Karpas-422 (cell line): ENCODE measurements at regions not wholly inside any gene's neighbourhood (a gene's known extent, or its start where the extent isn't known, plus 50 kb on each side); places are given as distances from the start of the nearest gene placed in this dataset.

Experiments used
- DNase-seq: peaks from one replicate; pipeline ENCODE4 v3.0.0-alpha.2; 2015
- H2AFZ ChIP-seq: fragments of 200-600 bp; sonication (generic); 2 replicates; pipeline ENCODE4 v1.6.1; 2014; ENCODE audit warnings: antibody characterized with exemption, low read length, mixed read lengths
- H3K27ac ChIP-seq: fragments of 200-600 bp; sonication (generic); 2 replicates; pipeline ENCODE4 v1.5.1; 2014; ENCODE audit warnings: mild to moderate bottlenecking, low read length, moderate library complexity
- H3K27me3 ChIP-seq: fragments of 200-600 bp; sonication (generic); 2 replicates; pipeline ENCODE4 v1.6.1; 2014; ENCODE audit warnings: low read length, mixed read lengths
- H3K36me3 ChIP-seq: fragments of 200-600 bp; sonication (generic); 2 replicates; pipeline ENCODE4 v1.6.1; 2014; ENCODE audit warnings: low read length, mixed read lengths; ENCODE audit not compliant: insufficient read depth
- H3K4me1 ChIP-seq: fragments of 200-600 bp; sonication (generic); 2 replicates; pipeline ENCODE4 v1.6.1; 2014; ENCODE audit warnings: mild to moderate bottlenecking, low read length, mixed read lengths
- H3K4me2 ChIP-seq: fragments of 200-600 bp; sonication (generic); 2 replicates; pipeline ENCODE4 v1.6.1; 2014; ENCODE audit warnings: low read length, low read depth, mild to moderate bottlenecking; ENCODE audit not compliant: poor library complexity, severe bottlenecking
- H3K4me3 ChIP-seq: fragments of 200-600 bp; sonication (generic); 2 replicates; pipeline ENCODE4 v1.5.1; 2014; ENCODE audit warnings: mild to moderate bottlenecking, antibody characterized with exemption, low read length, mixed read lengths
- H3K79me2 ChIP-seq: fragments of 200-600 bp; sonication (generic); 2 replicates; pipeline ENCODE4 v1.6.1; 2014; ENCODE audit warnings: mild to moderate bottlenecking, low read length, mixed read lengths
- H3K9ac ChIP-seq: fragments of 200-600 bp; sonication (generic); 2 replicates; pipeline ENCODE4 v1.6.0; 2014; ENCODE audit warnings: low read length
- H3K9me2 ChIP-seq: fragments of 200-600 bp; sonication (generic), shearing (Covaris generic); replicated peaks from 2 replicates; pipeline ENCODE4 v1.6.0; 2014; ENCODE audit warnings: mild to moderate bottlenecking, low read length, moderate library complexity; ENCODE audit not compliant: insufficient read depth
- H3K9me3 ChIP-seq: fragments of 300-700, 200-600 bp; sonication (generic); 2 replicates; pipeline ENCODE4 v1.6.1; 2014; ENCODE audit warnings: low read length, mixed read lengths
- H4K20me1 ChIP-seq: fragments of 200-600 bp; sonication (generic); 2 replicates; pipeline ENCODE4 v1.6.1; 2014; ENCODE audit warnings: mild to moderate bottlenecking, antibody characterized with exemption, low read length, low read depth; ENCODE audit not compliant: insufficient read depth

GRCh38 chrX:13938051-13938828, 91.5 kb downstream of the GEMIN8 start:
- DNase-seq = no peak
- no peak overlapping the region for H3K9ac ChIP-seq

DNA sequence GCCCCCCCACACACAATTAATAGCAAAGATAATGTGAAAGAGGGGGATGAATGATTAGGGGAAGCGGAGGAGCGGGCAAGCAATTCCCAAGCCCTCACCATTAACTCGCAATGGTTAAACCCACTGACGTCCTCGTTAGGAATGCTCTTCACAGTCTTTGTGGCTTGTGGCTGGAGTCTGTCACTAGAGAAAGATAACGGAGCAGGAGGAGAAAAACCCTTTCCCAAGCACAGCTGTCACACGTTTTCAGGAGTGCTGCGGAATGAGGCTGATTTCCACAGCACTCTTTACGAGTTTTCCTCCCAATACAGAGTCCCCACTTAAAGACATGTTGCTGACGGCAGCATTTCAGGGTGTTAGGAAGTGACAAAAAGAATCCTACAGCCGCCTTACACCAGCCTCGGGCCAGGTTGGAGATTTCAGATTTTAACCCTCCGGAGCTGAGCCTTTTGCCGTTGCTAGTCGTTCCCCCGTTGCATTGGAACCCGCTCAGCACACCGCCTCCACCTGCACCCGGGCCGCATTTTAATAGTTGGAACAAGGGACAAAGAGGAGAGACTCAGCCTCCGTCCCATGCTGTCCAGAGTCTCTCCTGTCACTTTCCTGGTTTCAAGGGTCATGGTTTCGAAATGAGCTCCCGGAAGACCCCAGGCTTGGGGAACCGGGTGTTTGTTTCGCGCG, 92.2 kb downstream of the GEMIN8 start:
- Histone ChIP-seq H3K9me2 (no peaks in the 10 kb centered on the region), H3K4me1 (no peaks in the 10 kb centered on the region), H3K9ac (no peak overlapping the region), H3K27ac (no peak overlapping the region), H4K20me1 (no peaks in the 10 kb centered on the region), H3K9me3 (no peaks in the 10 kb centered on the region), H3K79me2 (no peaks in the 10 kb centered on the region), H2AFZ (no peak overlapping the region), H3K4me2 (no peak overlapping the region), H3K36me3 (no peaks in the 10 kb centered on the region), H3K4me3 (no peak overlapping the region), H3K27me3 (no peaks in the 10 kb centered on the region)
- DNase-seq = no peak

More at GRCh38 chrX:13938051-13938828, 91.5 kb downstream of the GEMIN8 start:
- Histone ChIP-seq H3K27ac (no peak overlapping the region), H3K4me1 (no peaks in the 10 kb centered on the region), H4K20me1 (no peaks in the 10 kb centered on the region), H3K9me2 (no peaks in the 10 kb centered on the region), H3K79me2 (no peaks in the 10 kb centered on the region), H3K4me2 (no peak overlapping the region), H3K9me3 (no peaks in the 10 kb centered on the region), H3K36me3 (no peaks in the 10 kb centered on the region), H3K4me3 (no peak overlapping the region), H2AFZ (no peak overlapping the region), H3K27me3 (no peaks in the 10 kb centered on the region)

DNA sequence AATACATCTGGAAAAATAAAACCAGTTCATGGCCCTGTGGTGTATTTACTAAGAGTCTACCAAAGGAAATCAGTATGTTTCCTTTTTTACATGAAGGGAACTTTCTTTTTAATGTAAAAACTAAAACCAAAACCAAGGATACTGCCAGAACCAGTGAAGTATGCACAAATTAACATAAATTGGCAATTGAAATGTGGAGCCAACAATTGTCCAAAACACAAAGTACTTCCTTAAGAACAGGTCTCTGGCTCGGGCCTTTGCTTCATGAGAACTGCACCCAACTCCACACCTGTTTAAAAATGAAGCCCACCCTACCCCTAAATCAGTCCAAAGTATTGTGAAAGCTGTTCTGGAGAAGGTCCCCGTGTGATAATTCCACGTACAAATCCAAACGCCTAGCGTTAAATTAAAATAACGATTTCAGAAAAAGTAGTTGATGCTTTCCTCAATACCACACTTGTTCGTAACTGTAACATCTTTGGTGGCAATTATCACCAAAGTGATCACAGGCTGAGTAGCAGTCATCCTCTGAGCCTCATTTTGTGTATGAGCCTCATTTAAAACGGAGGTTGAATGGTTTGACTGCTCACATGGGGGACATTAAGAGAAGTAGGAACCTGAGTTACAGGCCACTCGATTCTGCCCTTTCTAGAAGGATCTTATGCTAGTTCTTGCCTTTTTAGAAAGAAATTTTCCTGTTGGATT, 93.0 kb downstream of the GEMIN8 start:
- no peak for DNase-seq
- Histone ChIP-seq H3K4me2 (no peak overlapping the region), H3K9me3 (no peaks in the 10 kb centered on the region), H3K4me1 (no peaks in the 10 kb centered on the region), H2AFZ (no peak overlapping the region), H3K79me2 (no peaks in the 10 kb centered on the region), H4K20me1 (no peaks in the 10 kb centered on the region), H3K27me3 (no peaks in the 10 kb centered on the region), H3K9me2 (no peaks in the 10 kb centered on the region), H3K4me3 (no peak overlapping the region), H3K36me3 (no peaks in the 10 kb centered on the region), H3K27ac (no peak overlapping the region), H3K9ac (no peak overlapping the region)

GRCh38 chrX:13934731-13935130, 95.0 kb downstream of the GEMIN8 start:
- H3K36me3 ChIP-seq = no peaks in the 10 kb centered on the region
- H3K9ac ChIP-seq = no peak overlapping the region
- no peaks in the 10 kb centered on the region for H3K27me3 ChIP-seq
- no peak overlapping the region for H3K4me2 ChIP-seq
- H3K4me3 ChIP-seq = no peak overlapping the region
- no peaks in the 10 kb centered on the region for H3K9me2 ChIP-seq
- H3K9me3 ChIP-seq = no peaks in the 10 kb centered on the region
- no peak for DNase-seq
- no peaks in the 10 kb centered on the region for H4K20me1 ChIP-seq
- no peak overlapping the region for H3K27ac ChIP-seq
- H2AFZ ChIP-seq = no peak overlapping the region
- H3K79me2 ChIP-seq = no peaks in the 10 kb centered on the region
- H3K4me1 ChIP-seq = no peaks in the 10 kb centered on the region

DNA sequence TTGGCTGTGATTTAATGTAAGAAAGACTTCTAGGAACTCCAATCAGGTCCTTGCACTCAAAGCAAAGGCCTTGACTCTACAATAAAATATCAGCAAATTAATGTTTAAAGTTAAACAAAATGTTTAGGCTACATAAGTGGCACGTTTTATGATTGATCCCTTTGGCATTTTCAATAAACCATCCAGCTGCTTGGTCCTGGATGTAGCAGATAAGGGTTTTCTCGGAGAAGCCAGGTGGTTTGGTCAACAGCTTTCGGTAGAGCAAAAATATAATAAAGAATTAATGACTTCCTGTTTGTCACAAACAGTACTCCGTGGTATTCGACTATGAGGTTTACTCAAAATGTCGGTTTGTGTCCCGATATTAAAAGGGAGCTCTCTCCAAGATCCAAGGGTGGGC, 95.8 kb downstream of the GEMIN8 start:
- H3K4me3 ChIP-seq = no peak overlapping the region
- no peak for DNase-seq

GRCh38 chrX:13933352-13933751, 96.3 kb downstream of the GEMIN8 start:
- Histone ChIP-seq H4K20me1 (no peaks in the 10 kb centered on the region), H3K27ac (no peak overlapping the region), H3K4me2 (no peak overlapping the region), H3K79me2 (no peaks in the 10 kb centered on the region), H2AFZ (no peak overlapping the region), H3K9me2 (no peaks in the 10 kb centered on the region), H3K9me3 (no peaks in the 10 kb centered on the region), H3K4me3 (no peak overlapping the region), H3K27me3 (no peaks in the 10 kb centered on the region), H3K36me3 (no peaks in the 10 kb centered on the region), H3K9ac (no peak overlapping the region), H3K4me1 (no peaks in the 10 kb centered on the region)
- no peak for DNase-seq

More for the DNA sequence above, 95.8 kb downstream of the GEMIN8 start:
- Histone ChIP-seq H3K36me3 (no peaks in the 10 kb centered on the region), H3K27ac (no peak overlapping the region), H3K9ac (no peak overlapping the region), H3K79me2 (no peaks in the 10 kb centered on the region), H2AFZ (no peak overlapping the region), H3K9me2 (no peaks in the 10 kb centered on the region), H3K27me3 (no peaks in the 10 kb centered on the region), H3K4me1 (no peaks in the 10 kb centered on the region), H4K20me1 (no peaks in the 10 kb centered on the region), H3K4me2 (no peak overlapping the region), H3K9me3 (no peaks in the 10 kb centered on the region)

DNA sequence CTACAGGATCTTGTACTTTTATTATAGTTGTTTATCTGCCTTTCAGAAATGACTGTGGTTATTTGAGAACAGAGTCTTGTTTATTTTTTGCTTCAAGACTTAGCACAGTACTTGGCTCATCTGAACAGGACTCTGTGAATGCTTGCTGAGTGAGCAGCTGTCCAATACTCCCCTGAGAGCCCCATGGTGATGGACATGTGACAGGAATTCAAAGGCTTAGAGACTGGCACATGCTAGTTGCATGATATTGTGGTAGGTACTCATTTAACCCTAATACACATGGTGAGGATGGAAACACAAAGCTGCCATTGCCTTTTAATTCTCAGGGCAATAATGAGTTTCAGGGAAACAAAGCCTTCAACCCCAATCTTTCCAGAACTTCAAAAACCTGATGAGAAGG, 97.3 kb downstream of the GEMIN8 start:
- H3K4me3 ChIP-seq = no peak overlapping the region
- H3K79me2 ChIP-seq = no peaks in the 10 kb centered on the region
- no peaks in the 10 kb centered on the region for H3K4me1 ChIP-seq
- no peaks in the 10 kb centered on the region for H4K20me1 ChIP-seq
- H2AFZ ChIP-seq = no peak overlapping the region
- no peaks in the 10 kb centered on the region for H3K9me3 ChIP-seq
- H3K36me3 ChIP-seq = no peaks in the 10 kb centered on the region
- H3K9ac ChIP-seq = no peak overlapping the region
- H3K4me2 ChIP-seq = no peak overlapping the region
- no peaks in the 10 kb centered on the region for H3K9me2 ChIP-seq
- H3K27ac ChIP-seq = no peak overlapping the region
- H3K27me3 ChIP-seq = no peaks in the 10 kb centered on the region
- DNase-seq = no peak

DNA sequence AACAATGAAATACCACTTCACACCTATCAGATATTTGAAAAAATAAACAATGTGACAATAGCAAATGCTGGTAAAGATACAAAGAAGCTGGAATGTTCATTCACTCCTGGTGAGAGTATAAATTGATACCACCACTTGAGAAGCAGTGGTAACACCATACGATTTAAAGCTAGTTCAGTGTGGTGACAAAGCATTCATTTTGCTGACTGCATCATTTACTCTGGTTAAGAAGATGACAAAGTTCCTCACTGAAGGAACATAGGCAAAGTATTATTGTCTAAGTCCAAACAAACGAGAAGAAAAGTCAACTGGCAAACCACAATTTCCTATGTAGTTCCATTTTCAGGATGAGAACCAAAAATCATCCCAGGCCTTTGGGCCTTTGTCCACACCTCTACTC, 102.5 kb downstream of the GEMIN8 start:
- Histone ChIP-seq H3K9me3 (no peaks in the 10 kb centered on the region), H3K4me2 (no peak overlapping the region), H3K36me3 (no peaks in the 10 kb centered on the region), H3K4me1 (no peaks in the 10 kb centered on the region), H3K9me2 (no peaks in the 10 kb centered on the region), H3K27me3 (no peaks in the 10 kb centered on the region), H3K27ac (no peak overlapping the region), H3K4me3 (no peak overlapping the region), H4K20me1 (no peaks in the 10 kb centered on the region), H2AFZ (no peak overlapping the region), H3K9ac (no peak overlapping the region), H3K79me2 (no peaks in the 10 kb centered on the region)
- DNase-seq = no peak
